Thyroid gland (tissue), 4 donors: ENCODE measurements at regions not wholly inside any gene's neighbourhood (a gene's known extent, or its start where the extent isn't known, plus 50 kb on each side); places are given as distances from the start of the nearest gene placed in this dataset.

Source experiments
- DNase-seq, 2 donors: peaks; one replicate each; pipeline ENCODE4 v3.0.0-alpha.2; 2019
- H3K27ac ChIP-seq, 3 donors: fragments of 200-600 bp; sonication (generic); 1 replicate in 2 of 3; 2 replicates in 1 of 3; pipeline ENCODE4 v1.5.1; 2016 to 2019; ENCODE audit warnings: mild to moderate bottlenecking in 1 of 3, moderate library complexity in 1 of 3
- H3K27me3 ChIP-seq: fragments of 200-600 bp; sonication (generic); one replicate; pipeline ENCODE4 v1.5.1; 2019
- H3K36me3 ChIP-seq, 2 donors: fragments of 200-600 bp; sonication (generic); one replicate each; pipeline ENCODE4 v1.5.1; 2016 to 2019
- H3K4me1 ChIP-seq, 2 donors: fragments of 200-600 bp; sonication (generic); one replicate each; pipeline ENCODE4 v1.5.1; 2017 to 2019
- H3K4me3 ChIP-seq, 3 donors: fragments of 200-600 bp; sonication (generic); replicated peaks in 1 of 3; 1 replicate in 2 of 3; 2 replicates in 1 of 3; pipeline ENCODE4 v1.5.1; 2016; ENCODE audit warnings: mild to moderate bottlenecking in 1 of 3
- H3K9me3 ChIP-seq: fragments of 200-600 bp; sonication (generic); one replicate; pipeline ENCODE4 v1.5.1; 2017
- POLR2A ChIP-seq, 2 donors: fragments of 450-650 bp; IDR thresholded peaks; one replicate each; pipeline ENCODE4 v1.6.1; 2017; ENCODE audit warnings: antibody characterized with exemption in 2 of 2, mild to moderate bottlenecking in 2 of 2, moderate library complexity in 1 of 2
- WGBS, 2 donors: methylation state at CpG; one replicate each; pipeline ENCODE4 v1.1.5; 2017; 5-methylcytosine and 5-hydroxymethylcytosine counted together
- intact Hi-C: fragments of 100-400 bp; cut with DNase I; formaldehyde crosslinking; loops from one replicate; pipeline ENCODE4 v1.15.1; 2023
- TF ChIP-seq, protein P1 (sequence below), 6 experiments: fragments of 200-600 bp in 3 of 6; fragments of 450-650 bp in 3 of 6; sonication (generic) in 3 of 6; IDR thresholded peaks; one replicate each; pipeline ENCODE4 v1.5.1; 2016 to 2019; ENCODE audit warnings: antibody characterized with exemption in 6 of 6, mild to moderate bottlenecking in 2 of 6, inconsistent platforms in 1 of 6, moderate library complexity in 1 of 6

DNA sequence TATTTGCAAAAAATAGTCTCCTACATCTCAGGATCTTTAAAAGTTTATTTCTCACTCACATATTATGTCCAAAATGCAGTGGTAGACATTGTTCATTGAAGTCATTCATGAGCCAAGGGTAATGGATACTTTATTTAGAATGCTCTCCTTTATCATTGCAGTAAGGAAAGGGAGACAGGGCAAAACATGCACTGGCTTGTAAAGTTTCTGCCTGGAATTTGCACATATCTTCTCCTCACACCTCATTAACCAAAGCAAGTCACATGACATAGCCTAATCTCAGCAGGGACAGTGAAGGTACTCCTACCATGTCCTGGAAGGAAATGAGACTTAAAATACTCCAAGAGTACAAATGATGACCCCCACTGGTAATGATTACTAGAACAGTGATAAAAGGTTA lies 333.7 kb upstream of the EPHA3 start:
- no peak overlapping the region for H3K27ac ChIP-seq
- H3K36me3 ChIP-seq: no peaks in the 10 kb centered on the region
- H3K9me3 ChIP-seq: no peaks in the 10 kb centered on the region
- DNase-seq: no peak
- no peaks in the 10 kb centered on the region for H3K4me1 ChIP-seq
- no peaks in the 10 kb centered on the region for H3K27me3 ChIP-seq
- TF ChIP-seq, protein P1, sequence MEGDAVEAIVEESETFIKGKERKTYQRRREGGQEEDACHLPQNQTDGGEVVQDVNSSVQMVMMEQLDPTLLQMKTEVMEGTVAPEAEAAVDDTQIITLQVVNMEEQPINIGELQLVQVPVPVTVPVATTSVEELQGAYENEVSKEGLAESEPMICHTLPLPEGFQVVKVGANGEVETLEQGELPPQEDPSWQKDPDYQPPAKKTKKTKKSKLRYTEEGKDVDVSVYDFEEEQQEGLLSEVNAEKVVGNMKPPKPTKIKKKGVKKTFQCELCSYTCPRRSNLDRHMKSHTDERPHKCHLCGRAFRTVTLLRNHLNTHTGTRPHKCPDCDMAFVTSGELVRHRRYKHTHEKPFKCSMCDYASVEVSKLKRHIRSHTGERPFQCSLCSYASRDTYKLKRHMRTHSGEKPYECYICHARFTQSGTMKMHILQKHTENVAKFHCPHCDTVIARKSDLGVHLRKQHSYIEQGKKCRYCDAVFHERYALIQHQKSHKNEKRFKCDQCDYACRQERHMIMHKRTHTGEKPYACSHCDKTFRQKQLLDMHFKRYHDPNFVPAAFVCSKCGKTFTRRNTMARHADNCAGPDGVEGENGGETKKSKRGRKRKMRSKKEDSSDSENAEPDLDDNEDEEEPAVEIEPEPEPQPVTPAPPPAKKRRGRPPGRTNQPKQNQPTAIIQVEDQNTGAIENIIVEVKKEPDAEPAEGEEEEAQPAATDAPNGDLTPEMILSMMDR (IDR thresholded peaks at IDR 0.05): no peak
- TF ChIP-seq POLR2A (IDR thresholded peaks at IDR 0.05): no peak
- H3K4me3 ChIP-seq: no peak overlapping the region
- intact Hi-C loops: no loop called here

GRCh38 chr3:88775026-88775690 lies 332.3 kb upstream of the EPHA3 start:
- no peaks in the 10 kb centered on the region for H3K9me3 ChIP-seq
- H3K27ac ChIP-seq: no peak overlapping the region
- H3K27me3 ChIP-seq: no peaks in the 10 kb centered on the region
- TF ChIP-seq, protein P1 (IDR thresholded peaks at IDR 0.05): no peak
- TF ChIP-seq POLR2A (IDR thresholded peaks at IDR 0.05): no peak
- no peaks in the 10 kb centered on the region for H3K4me1 ChIP-seq
- WGBS, 2 donors: 71% methylated on average over 3 of the region's 3 CpGs
- no peak overlapping the region for H3K4me3 ChIP-seq
- H3K36me3 ChIP-seq: no peaks in the 10 kb centered on the region
- intact Hi-C loops: no loop called here
- DNase-seq: no peak

DNA sequence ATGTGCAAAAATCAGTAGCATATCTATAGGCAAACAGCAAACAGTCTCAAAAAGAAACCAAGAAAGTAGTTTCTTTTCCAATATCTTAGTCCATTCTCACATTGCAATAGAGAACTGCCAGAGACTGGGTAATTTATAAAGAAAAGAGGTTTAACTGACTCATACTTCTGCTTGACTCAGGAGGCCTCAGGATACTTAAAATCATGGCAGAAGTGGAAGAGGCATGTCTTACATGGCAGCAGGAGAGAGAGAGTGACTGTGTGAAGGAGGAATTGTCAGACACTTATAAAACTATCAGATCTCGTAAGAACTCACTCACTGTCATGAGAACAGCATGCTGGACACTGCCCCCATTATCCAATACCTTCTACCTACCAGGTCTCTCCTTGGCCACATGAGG lies 327.9 kb upstream of the EPHA3 start:
- no peak overlapping the region for H3K27ac ChIP-seq
- H3K36me3 ChIP-seq: no peaks in the 10 kb centered on the region
- H3K27me3 ChIP-seq: no peaks in the 10 kb centered on the region
- H3K4me1 ChIP-seq: no peaks in the 10 kb centered on the region
- TF ChIP-seq, protein P1 (IDR thresholded peaks at IDR 0.05): no peak
- no peak for TF ChIP-seq POLR2A (IDR thresholded peaks at IDR 0.05)
- H3K9me3 ChIP-seq: no peaks in the 10 kb centered on the region
- intact Hi-C loops: no loop called here
- DNase-seq: no peak
- WGBS, 2 donors: 75 to 80% methylated on average over 1 of the region's 1 CpG
- H3K4me3 ChIP-seq: no peak overlapping the region

DNA sequence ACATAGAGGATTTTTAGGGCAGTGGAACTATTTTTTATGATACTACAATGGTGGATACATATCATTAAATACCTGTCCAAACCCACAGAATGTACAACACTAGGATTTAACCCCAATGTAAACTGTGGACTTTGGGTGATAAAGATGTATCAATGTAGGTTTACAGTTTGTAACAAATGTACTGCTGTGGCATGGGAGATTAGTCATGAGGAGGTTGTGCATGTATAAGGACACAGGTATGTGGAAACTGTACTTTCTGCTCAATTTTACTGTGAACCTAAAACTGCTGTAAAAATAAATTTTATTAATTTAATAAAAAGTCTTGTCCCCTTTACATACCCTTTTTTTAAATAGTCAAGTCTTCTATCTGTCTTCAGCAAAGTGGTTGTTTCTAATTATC lies 322.5 kb upstream of the EPHA3 start:
- Histone ChIP-seq H3K36me3 (no peaks in the 10 kb centered on the region), H3K27ac (no peak overlapping the region), H3K27me3 (no peaks in the 10 kb centered on the region), H3K9me3 (no peaks in the 10 kb centered on the region), H3K4me3 (no peak overlapping the region), H3K4me1 (no peaks in the 10 kb centered on the region)
- TF ChIP-seq, protein P1 (IDR thresholded peaks at IDR 0.05): no peak
- TF ChIP-seq POLR2A (IDR thresholded peaks at IDR 0.05): no peak
- DNase-seq: no peak
- intact Hi-C loops: no loop called here

DNA sequence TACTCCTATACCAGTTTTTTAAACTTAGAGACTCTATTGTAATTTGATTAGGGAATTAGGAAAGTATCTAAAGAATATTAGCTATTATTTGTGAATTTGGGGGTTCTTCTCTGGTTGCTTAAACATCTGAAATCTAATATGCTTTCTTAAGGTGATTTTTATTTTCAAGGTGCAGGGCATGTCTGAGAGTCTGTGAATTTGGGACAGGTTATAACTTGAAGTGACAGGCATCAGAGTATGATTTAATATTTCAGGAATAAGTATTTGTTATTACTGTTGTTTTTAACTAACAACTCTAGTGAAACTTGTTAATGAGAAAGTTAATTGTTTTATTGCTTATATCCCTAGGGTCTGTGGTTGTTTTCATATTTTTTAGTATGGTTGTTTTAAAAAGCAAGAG lies 321.6 kb upstream of the EPHA3 start:
- TF ChIP-seq, protein P1 (IDR thresholded peaks at IDR 0.05): no peak
- no peaks in the 10 kb centered on the region for H3K27me3 ChIP-seq

More for the DNA sequence above, 321.6 kb upstream of the EPHA3 start:
- intact Hi-C loops: no loop called here
- Histone ChIP-seq H3K36me3 (no peaks in the 10 kb centered on the region), H3K9me3 (no peaks in the 10 kb centered on the region), H3K4me1 (no peaks in the 10 kb centered on the region), H3K27ac (no peak overlapping the region), H3K4me3 (no peak overlapping the region)
- no peak for DNase-seq
